K562 (cell line): ENCODE measurements at regions not wholly inside any gene's neighbourhood (a gene's known extent, or its start where the extent isn't known, plus 50 kb on each side); places are given as distances from the start of the nearest gene placed in this dataset.

ENCODE experiments used
- ARID2 ChIP-seq: fragments of 450-650 bp; IDR thresholded peaks from 2 replicates; pipeline ENCODE4 v1.6.1; 2017; ENCODE audit warnings: antibody characterized with exemption, mild to moderate bottlenecking
- CBFA2T2 ChIP-seq: fragments of 450-650 bp; conservative IDR thresholded peaks from 2 replicates; pipeline ENCODE4 v1.6.1; 2017; ENCODE audit warnings: mild to moderate bottlenecking
- CBFA2T3 ChIP-seq: fragments of 450-650 bp; IDR thresholded peaks from 2 replicates; pipeline ENCODE4 v1.6.1; 2017
- CBX1 ChIP-seq: sonication (generic); IDR thresholded peaks from 2 replicates; pipeline ENCODE4 v1.6.1; 2016; ENCODE audit warnings: antibody characterized with exemption, low read depth, mild to moderate bottlenecking
- HDAC8 ChIP-seq: fragments of 450-650 bp; IDR thresholded peaks from 2 replicates; pipeline ENCODE4 v1.6.1; 2016; ENCODE audit warnings: mild to moderate bottlenecking, missing genetic modification characterization, moderate library complexity, missing compliant biosample characterization
- NCOR1 ChIP-seq: fragments of 450-650 bp; IDR thresholded peaks from 2 replicates; pipeline ENCODE4 v1.6.1; 2016; ENCODE audit warnings: mild to moderate bottlenecking, moderate library complexity
- RBM15 ChIP-seq: fragments of 200-400 bp; formaldehyde crosslinking; IDR thresholded peaks from 2 replicates; pipeline ENCODE4 v1.6.1; 2018; ENCODE audit warnings: mild to moderate bottlenecking, low read length, moderate library complexity; ENCODE audit not compliant: insufficient read depth
- SMAD1 ChIP-seq: fragments of 150-350 bp; IDR thresholded peaks from 2 replicates; pipeline ENCODE4 v1.6.1; 2014; ENCODE audit warnings: low read length, low read depth; ENCODE audit not compliant: partially characterized antibody
- TAF7 ChIP-seq: fragments of 450-650 bp; IDR thresholded peaks from 2 replicates; pipeline ENCODE4 v1.6.1; 2016; ENCODE audit warnings: missing genetic modification characterization, missing compliant biosample characterization
- TAL1 ChIP-seq: fragments of 450-650 bp; IDR thresholded peaks from 2 replicates; pipeline ENCODE4 v1.6.1; 2016; ENCODE audit warnings: mild to moderate bottlenecking
- THRAP3 ChIP-seq: fragments of 450-650 bp; IDR thresholded peaks from 2 replicates; pipeline ENCODE4 v1.6.1; 2016; ENCODE audit warnings: mild to moderate bottlenecking, inconsistent platforms, borderline replicate concordance
- ZBED1 ChIP-seq: IDR thresholded peaks from 2 replicates; pipeline ENCODE4 v1.6.1; 2014
- ZNF551 ChIP-seq: fragments of 250-450 bp; sonication (Bioruptor Pico); IDR thresholded peaks from 2 replicates; pipeline ENCODE4 v1.5.0; 2021; ENCODE audit warnings: mild to moderate bottlenecking, moderate library complexity
- ZNF668 ChIP-seq: fragments of 250-450 bp; sonication (Bioruptor Pico); IDR thresholded peaks from 2 replicates; pipeline ENCODE4 v1.8.0; 2022; ENCODE audit warnings: mild to moderate bottlenecking, inconsistent platforms
- TF ChIP-seq, protein P1 (sequence below): IDR thresholded peaks from 2 replicates; pipeline ENCODE4 v1.6.1; 2011; ENCODE audit not compliant: insufficient read length; ENCODE audit errors: extremely low read depth
- TF ChIP-seq, protein P2 (sequence below): fragments of 250-450 bp; sonication (Bioruptor Pico); IDR thresholded peaks from 2 replicates; pipeline ENCODE4 v1.5.1; 2021; ENCODE audit warnings: mild to moderate bottlenecking
- TF ChIP-seq, protein P3 (sequence below): fragments of 450-650 bp; IDR thresholded peaks from 2 replicates; pipeline ENCODE4 v1.6.1; 2016; ENCODE audit warnings: mild to moderate bottlenecking

DNA sequence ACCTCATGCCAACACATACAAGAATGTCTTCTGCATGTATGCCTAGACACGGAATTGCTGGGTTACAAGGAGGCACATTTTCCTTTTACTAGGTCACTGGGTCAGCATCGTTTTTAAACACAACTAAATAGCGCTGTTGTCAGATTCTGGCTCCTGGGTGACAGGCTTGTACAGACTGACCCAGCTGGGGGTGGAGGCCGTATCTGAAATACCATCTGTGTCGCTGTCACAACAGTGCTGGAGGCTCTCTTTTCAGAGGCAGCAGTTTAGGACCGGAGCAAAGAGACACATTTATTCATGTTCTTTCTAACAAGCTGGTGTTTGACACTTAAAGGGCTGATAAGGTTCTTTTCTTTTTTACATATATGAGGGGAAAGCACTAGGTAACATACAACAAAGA lies 403.0 kb upstream of the ASIC2 start (continued):
- TF ChIP-seq, protein P1, sequence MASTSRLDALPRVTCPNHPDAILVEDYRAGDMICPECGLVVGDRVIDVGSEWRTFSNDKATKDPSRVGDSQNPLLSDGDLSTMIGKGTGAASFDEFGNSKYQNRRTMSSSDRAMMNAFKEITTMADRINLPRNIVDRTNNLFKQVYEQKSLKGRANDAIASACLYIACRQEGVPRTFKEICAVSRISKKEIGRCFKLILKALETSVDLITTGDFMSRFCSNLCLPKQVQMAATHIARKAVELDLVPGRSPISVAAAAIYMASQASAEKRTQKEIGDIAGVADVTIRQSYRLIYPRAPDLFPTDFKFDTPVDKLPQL: no peak
- TF ChIP-seq CBFA2T2 (0 out of 2 replicates have a peak, but pooled peaks have one; percentile 19), ARID2 (no peak), NCOR1 (peak; percentile 25; the same call in 1 of the 2 replicates), CBFA2T3 (peak; percentile 39; the same call in 1 of the 2 replicates), SMAD1 (no peak), TAL1 (peak; percentile 48; the same call in 1 of the 2 replicates), CBX1 (no peak), THRAP3 (no peak), HDAC8 (tag) (no peak), ZNF551 (no peak), TAF7 (tag) (no peak), ZNF668 (CRISPR knock-in tag) (no peak), RBM15 (no peak), ZBED1 (no peak)
- TF ChIP-seq, protein P2, sequence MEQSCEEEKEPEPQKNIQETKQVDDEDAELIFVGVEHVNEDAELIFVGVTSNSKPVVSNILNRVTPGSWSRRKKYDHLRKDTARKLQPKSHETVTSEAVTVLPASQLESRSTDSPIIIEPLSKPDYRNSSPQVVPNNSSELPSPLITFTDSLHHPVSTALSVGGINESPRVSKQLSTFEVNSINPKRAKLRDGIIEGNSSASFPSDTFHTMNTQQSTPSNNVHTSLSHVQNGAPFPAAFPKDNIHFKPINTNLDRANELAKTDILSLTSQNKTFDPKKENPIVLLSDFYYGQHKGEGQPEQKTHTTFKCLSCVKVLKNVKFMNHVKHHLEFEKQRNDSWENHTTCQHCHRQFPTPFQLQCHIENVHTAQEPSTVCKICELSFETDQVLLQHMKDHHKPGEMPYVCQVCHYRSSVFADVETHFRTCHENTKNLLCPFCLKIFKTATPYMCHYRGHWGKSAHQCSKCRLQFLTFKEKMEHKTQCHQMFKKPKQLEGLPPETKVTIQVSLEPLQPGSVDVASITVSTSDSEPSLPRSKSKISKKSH: no peak
- TF ChIP-seq, protein P3, sequence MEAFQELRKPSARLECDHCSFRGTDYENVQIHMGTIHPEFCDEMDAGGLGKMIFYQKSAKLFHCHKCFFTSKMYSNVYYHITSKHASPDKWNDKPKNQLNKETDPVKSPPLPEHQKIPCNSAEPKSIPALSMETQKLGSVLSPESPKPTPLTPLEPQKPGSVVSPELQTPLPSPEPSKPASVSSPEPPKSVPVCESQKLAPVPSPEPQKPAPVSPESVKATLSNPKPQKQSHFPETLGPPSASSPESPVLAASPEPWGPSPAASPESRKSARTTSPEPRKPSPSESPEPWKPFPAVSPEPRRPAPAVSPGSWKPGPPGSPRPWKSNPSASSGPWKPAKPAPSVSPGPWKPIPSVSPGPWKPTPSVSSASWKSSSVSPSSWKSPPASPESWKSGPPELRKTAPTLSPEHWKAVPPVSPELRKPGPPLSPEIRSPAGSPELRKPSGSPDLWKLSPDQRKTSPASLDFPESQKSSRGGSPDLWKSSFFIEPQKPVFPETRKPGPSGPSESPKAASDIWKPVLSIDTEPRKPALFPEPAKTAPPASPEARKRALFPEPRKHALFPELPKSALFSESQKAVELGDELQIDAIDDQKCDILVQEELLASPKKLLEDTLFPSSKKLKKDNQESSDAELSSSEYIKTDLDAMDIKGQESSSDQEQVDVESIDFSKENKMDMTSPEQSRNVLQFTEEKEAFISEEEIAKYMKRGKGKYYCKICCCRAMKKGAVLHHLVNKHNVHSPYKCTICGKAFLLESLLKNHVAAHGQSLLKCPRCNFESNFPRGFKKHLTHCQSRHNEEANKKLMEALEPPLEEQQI: no peak
- TF ChIP-seq, all 486 proteins: peak for 5
